BLaER1 treated with 17β-estradiol and CSF1 and Interleukin-3, amounts not matched to agents 10 nM and 100 nM (cell line): ENCODE measurements at regions not wholly inside any gene's neighbourhood (a gene's known extent, or its start where the extent isn't known, plus 50 kb on each side); places are given as distances from the start of the nearest gene placed in this dataset.

Experiments used
- H3K27ac ChIP-seq, 11 experiments: shearing (Covaris generic); formaldehyde crosslinking; 2 replicates each; pipeline ENCODE4 v1.8.1; 2022
- H3K27me3 ChIP-seq, 11 experiments: shearing (Covaris generic); formaldehyde crosslinking; 2 replicates each; pipeline ENCODE4 v1.8.1; 2022
- H3K36me3 ChIP-seq, 11 experiments: shearing (Covaris generic); formaldehyde crosslinking; 2 replicates each; pipeline ENCODE4 v1.8.1; 2022
- H3K4me1 ChIP-seq, 10 experiments: shearing (Covaris generic); formaldehyde crosslinking; 2 replicates each; pipeline ENCODE4 v1.8.1; 2022
- H3K4me2 ChIP-seq, 11 experiments: shearing (Covaris generic); formaldehyde crosslinking; 2 replicates each; pipeline ENCODE4 v1.8.1; 2022
- H3K4me3 ChIP-seq, 10 experiments: shearing (Covaris generic); formaldehyde crosslinking; 2 replicates each; pipeline ENCODE4 v1.8.1; 2022
- H3K9ac ChIP-seq, 11 experiments: shearing (Covaris generic); formaldehyde crosslinking; 2 replicates each; pipeline ENCODE4 v1.8.1; 2022
- H3K9me3 ChIP-seq, 11 experiments: shearing (Covaris generic); formaldehyde crosslinking; replicated peaks in 1 of 11; 2 replicates each; pipeline ENCODE4 v1.8.1; 2022
- H4K20me1 ChIP-seq, 11 experiments: shearing (Covaris generic); formaldehyde crosslinking; 2 replicates each; pipeline ENCODE4 v1.8.1; 2022
- Cebpa-rat ChIP-seq, 11 experiments: shearing (Covaris generic); IDR thresholded peaks; 2 replicates each; pipeline ENCODE4 v1.8.1; 2022

- peaks cover 0 to 4% (median 0%) of the 10 kb centered on the region in 10 experiments; a peak in 2 of 20 replicates for H3K4me1 ChIP-seq
- H3K9ac ChIP-seq, result no peak overlapping the region
- no peaks in the 10 kb centered on the region for H3K36me3 ChIP-seq
- H3K27me3 ChIP-seq, result no peaks in the 10 kb centered on the region
- no peaks in the 10 kb centered on the region for H4K20me1 ChIP-seq
- TF ChIP-seq Cebpa-rat (IDR thresholded peaks at IDR 0.05), result no peak
- no peak overlapping the region for H3K27ac ChIP-seq
- no peak overlapping the region for H3K4me2 ChIP-seq
- H3K9me3 ChIP-seq, result peaks cover 0 to 19% (median 11%) of the 10 kb centered on the region in 11 experiments; a peak in 11 of 22 replicates
- H3K4me3 ChIP-seq, result no peak overlapping the region
Observed at GRCh38 chr3:73718326-73719110, 93.8 kb upstream of the PDZRN3 start.

GRCh38 chr3:73716418-73716817, 91.7 kb upstream of the PDZRN3 start:
- no peak overlapping the region for H3K4me3 ChIP-seq
- H3K27ac ChIP-seq, result no peak overlapping the region
- H3K4me2 ChIP-seq, result no peak overlapping the region
- no peaks in the 10 kb centered on the region for H3K36me3 ChIP-seq
- H3K9me3 ChIP-seq, result peaks cover 0 to 19% (median 11%) of the 10 kb centered on the region in 11 experiments; a peak in 11 of 22 replicates
- no peak for TF ChIP-seq Cebpa-rat (IDR thresholded peaks at IDR 0.05)
- no peaks in the 10 kb centered on the region for H3K27me3 ChIP-seq
- H3K4me1 ChIP-seq, result peaks cover 0 to 4% (median 0%) of the 10 kb centered on the region in 10 experiments; a peak in 2 of 20 replicates
- no peaks in the 10 kb centered on the region for H4K20me1 ChIP-seq
- H3K9ac ChIP-seq, result no peak overlapping the region

GRCh38 chr3:73710340-73710739, 85.6 kb upstream of the PDZRN3 start:
- no peaks in the 10 kb centered on the region for H3K27me3 ChIP-seq
- no peak overlapping the region for H3K9ac ChIP-seq
- no peak overlapping the region for H3K4me3 ChIP-seq
- no peak overlapping the region for H3K4me2 ChIP-seq
- TF ChIP-seq Cebpa-rat (IDR thresholded peaks at IDR 0.05), result no peak
- no peaks in the 10 kb centered on the region for H3K9me3 ChIP-seq
- no peaks in the 10 kb centered on the region for H3K36me3 ChIP-seq
- no peaks in the 10 kb centered on the region for H3K4me1 ChIP-seq
- no peak overlapping the region for H3K27ac ChIP-seq
- H4K20me1 ChIP-seq, result no peaks in the 10 kb centered on the region

GRCh38 chr3:73709712-73710111, 85.0 kb upstream of the PDZRN3 start:
- Histone ChIP-seq H4K20me1 (no peaks in the 10 kb centered on the region), H3K36me3 (no peaks in the 10 kb centered on the region), H3K9me3 (no peaks in the 10 kb centered on the region), H3K9ac (no peak overlapping the region), H3K27me3 (no peaks in the 10 kb centered on the region), H3K27ac (no peak overlapping the region), H3K4me1 (no peaks in the 10 kb centered on the region), H3K4me3 (no peak overlapping the region), H3K4me2 (no peak overlapping the region)
- TF ChIP-seq Cebpa-rat (IDR thresholded peaks at IDR 0.05), result no peak

- no peaks in the 10 kb centered on the region for H3K9me3 ChIP-seq
- H3K4me1 ChIP-seq, result no peaks in the 10 kb centered on the region
- H3K4me3 ChIP-seq, result no peak overlapping the region
- no peak for TF ChIP-seq Cebpa-rat (IDR thresholded peaks at IDR 0.05)
- H3K36me3 ChIP-seq, result no peaks in the 10 kb centered on the region
- H4K20me1 ChIP-seq, result no peaks in the 10 kb centered on the region
- no peak overlapping the region for H3K27ac ChIP-seq
- H3K9ac ChIP-seq, result no peak overlapping the region
- H3K27me3 ChIP-seq, result no peaks in the 10 kb centered on the region
- no peak overlapping the region for H3K4me2 ChIP-seq
Observed at GRCh38 chr3:73708956-73709355, 84.2 kb upstream of the PDZRN3 start.

- H3K4me2 ChIP-seq, result no peak overlapping the region
- TF ChIP-seq Cebpa-rat (IDR thresholded peaks at IDR 0.05), result no peak
- no peak overlapping the region for H3K4me3 ChIP-seq
- no peaks in the 10 kb centered on the region for H3K4me1 ChIP-seq
- no peaks in the 10 kb centered on the region for H3K9me3 ChIP-seq
- H3K27me3 ChIP-seq, result no peaks in the 10 kb centered on the region
- H3K27ac ChIP-seq, result no peak overlapping the region
- no peak overlapping the region for H3K9ac ChIP-seq
- no peaks in the 10 kb centered on the region for H4K20me1 ChIP-seq
- H3K36me3 ChIP-seq, result no peaks in the 10 kb centered on the region
Observed at GRCh38 chr3:73707772-73708171, 83.0 kb upstream of the PDZRN3 start.

- Histone ChIP-seq H3K4me3 (no peak overlapping the region), H4K20me1 (no peaks in the 10 kb centered on the region), H3K4me2 (no peak overlapping the region), H3K4me1 (no peaks in the 10 kb centered on the region), H3K9me3 (no peaks in the 10 kb centered on the region), H3K9ac (no peak overlapping the region), H3K27ac (no peak overlapping the region), H3K36me3 (no peaks in the 10 kb centered on the region), H3K27me3 (no peaks in the 10 kb centered on the region)
- no peak for TF ChIP-seq Cebpa-rat (IDR thresholded peaks at IDR 0.05)
Observed at GRCh38 chr3:73706771-73707170, 82.0 kb upstream of the PDZRN3 start.

GRCh38 chr3:73705792-73706191, 81.1 kb upstream of the PDZRN3 start:
- TF ChIP-seq Cebpa-rat (IDR thresholded peaks at IDR 0.05), result no peak
- Histone ChIP-seq H4K20me1 (no peaks in the 10 kb centered on the region), H3K9ac (no peak overlapping the region), H3K36me3 (no peaks in the 10 kb centered on the region), H3K27ac (no peak overlapping the region), H3K4me2 (no peak overlapping the region), H3K9me3 (no peaks in the 10 kb centered on the region), H3K27me3 (no peaks in the 10 kb centered on the region), H3K4me1 (no peaks in the 10 kb centered on the region), H3K4me3 (no peak overlapping the region)

GRCh38 chr3:73699327-73699726, 74.6 kb upstream of the PDZRN3 start:
- Histone ChIP-seq H4K20me1 (no peaks in the 10 kb centered on the region), H3K9ac (no peak overlapping the region), H3K4me2 (no peak overlapping the region), H3K36me3 (no peaks in the 10 kb centered on the region), H3K27me3 (no peaks in the 10 kb centered on the region), H3K9me3 (0 out of 22 replicates have a peak, but pooled peaks cover 0 to 3% (median 0%) of the 10 kb centered on the region in 11 experiments), H3K4me3 (no peak overlapping the region), H3K27ac (no peak overlapping the region), H3K4me1 (no peaks in the 10 kb centered on the region)
- TF ChIP-seq Cebpa-rat (IDR thresholded peaks at IDR 0.05), result no peak

- Histone ChIP-seq H3K4me3 (no peak overlapping the region), H3K27me3 (no peaks in the 10 kb centered on the region), H4K20me1 (no peaks in the 10 kb centered on the region), H3K4me1 (no peaks in the 10 kb centered on the region), H3K36me3 (no peaks in the 10 kb centered on the region), H3K4me2 (no peak overlapping the region), H3K9me3 (peaks cover 0 to 16% (median 0%) of the 10 kb centered on the region in 11 experiments; a peak in 5 of 22 replicates), H3K27ac (no peak overlapping the region), H3K9ac (no peak overlapping the region)
- TF ChIP-seq Cebpa-rat (IDR thresholded peaks at IDR 0.05), result no peak
Observed at GRCh38 chr3:73697020-73697419, 72.3 kb upstream of the PDZRN3 start.
